Keratinocyte (primary cell): ENCODE measurements at regions not wholly inside any gene's neighbourhood (a gene's known extent, or its start where the extent isn't known, plus 50 kb on each side); places are given as distances from the start of the nearest gene placed in this dataset.

Experiments
- DNase-seq: peaks from one replicate; pipeline ENCODE4 v3.0.0-alpha.2; 2011; ENCODE audit warnings: low read depth, missing footprints, low spot score
- FAIRE-seq: peaks from 2 replicates; lab custom pipeline; 2011; peaks lifted over from hg19 to GRCh38; lab: Jason Lieb, UNC
- H2AFZ ChIP-seq: 2 replicates; pipeline ENCODE4 v1.6.0; 2012; ENCODE audit warnings: low read length, control low read depth, inconsistent platforms; ENCODE audit not compliant: control insufficient read depth
- H3K27ac ChIP-seq: 2 replicates; pipeline ENCODE4 v1.5.1; 2011; ENCODE audit warnings: low read length; ENCODE audit not compliant: control insufficient read depth, insufficient read depth
- H3K27me3 ChIP-seq: 3 replicates; pipeline ENCODE4 v1.6.0; 2011; ENCODE audit warnings: low read length; ENCODE audit not compliant: control insufficient read depth, insufficient read depth; ENCODE audit errors: extremely low read depth
- H3K36me3 ChIP-seq, 2 experiments: 2 replicates in 1 of 2; 3 replicates in 1 of 2; pipeline ENCODE4 v1.5.1; 2011; ENCODE audit warnings: low read length in 2 of 2, mild to moderate bottlenecking in 1 of 2; ENCODE audit not compliant: control insufficient read depth in 2 of 2, insufficient read depth in 2 of 2; ENCODE audit errors: extremely low read depth in 1 of 2
- H3K4me1 ChIP-seq: 3 replicates; pipeline ENCODE4 v1.5.1; 2011; ENCODE audit warnings: low read length; ENCODE audit not compliant: control insufficient read depth, insufficient read depth; ENCODE audit errors: extremely low read depth
- H3K4me2 ChIP-seq: 3 replicates; pipeline ENCODE4 v1.6.0; 2011; ENCODE audit warnings: low read depth, low read length; ENCODE audit not compliant: control insufficient read depth, insufficient read depth; ENCODE audit errors: extremely low read depth
- H3K4me3 ChIP-seq, 3 experiments: fragments of 200-600 bp in 1 of 3; sonication (generic) in 1 of 3; 2 replicates in 2 of 3; 3 replicates in 1 of 3; pipeline ENCODE4 v1.5.1; 2011 to 2016; ENCODE audit warnings: low read length in 3 of 3, mild to moderate bottlenecking in 3 of 3, control low read depth in 2 of 3, inconsistent platforms in 1 of 3, low read depth in 1 of 3, mixed read lengths in 1 of 3, mixed run types in 1 of 3, moderate library complexity in 1 of 3; ENCODE audit not compliant: control insufficient read depth in 2 of 3, insufficient read depth in 2 of 3; ENCODE audit errors: extremely low read depth in 1 of 3
- H3K79me2 ChIP-seq: 2 replicates; pipeline ENCODE4 v1.6.0; 2012; ENCODE audit warnings: low read length; ENCODE audit not compliant: control insufficient read depth, insufficient read depth
- H3K9ac ChIP-seq: 3 replicates; pipeline ENCODE4 v1.6.0; 2011; ENCODE audit warnings: low read length; ENCODE audit not compliant: control insufficient read depth, insufficient read depth; ENCODE audit errors: extremely low read depth
- H3K9me1 ChIP-seq: 3 replicates; pipeline ENCODE4 v1.6.0; 2011; ENCODE audit warnings: low read length; ENCODE audit not compliant: control insufficient read depth, insufficient read depth; ENCODE audit errors: extremely low read depth
- H3K9me3 ChIP-seq: 2 replicates; pipeline ENCODE4 v1.5.1; 2012; ENCODE audit warnings: low read depth, low read length; ENCODE audit not compliant: control insufficient read depth
- H4K20me1 ChIP-seq: 3 replicates; pipeline ENCODE4 v1.6.0; 2011; ENCODE audit warnings: low read length; ENCODE audit not compliant: control insufficient read depth, insufficient read depth; ENCODE audit errors: extremely low read depth
- CTCF ChIP-seq, 3 experiments: IDR thresholded peaks in 1 of 3; conservative IDR thresholded peaks in 1 of 3; optimal IDR thresholded peaks in 1 of 3; 2 replicates in 2 of 3; 3 replicates in 1 of 3; pipeline versions ENCODE3 to v1.5.1; 2011; ENCODE audit warnings: low read length in 3 of 3, mild to moderate bottlenecking in 3 of 3, moderate library complexity in 2 of 3, control low read depth in 1 of 3, inconsistent platforms in 1 of 3; ENCODE audit not compliant: insufficient read depth in 2 of 3; ENCODE audit errors: extremely low read depth in 1 of 3
- EZH2 ChIP-seq: IDR thresholded peaks from one replicate; pipeline ENCODE4 v1.6.1; 2012; ENCODE audit warnings: inconsistent platforms, mild to moderate bottlenecking, low read length, moderate library complexity
- dilution Hi-C: fragments of 300-500 bp; cut with MboI; formaldehyde crosslinking; loops from one replicate; pipeline ENCODE4 v1.7.0; 2020; ENCODE audit warnings: low sequenced_read_pairs; ENCODE audit not compliant: extremely low pct_ligation_motif_present

- dilution Hi-C loops = no loop called here
- H3K79me2 ChIP-seq = no peaks in the 10 kb centered on the region
- DNase-seq (no peak), FAIRE-seq (no peak)
- TF ChIP-seq CTCF (optimal IDR thresholded peaks at IDR 0.05 in 1 of 3, IDR thresholded peaks at IDR 0.05 in 1 of 3, conservative IDR thresholded peaks at IDR 0.05 in 1 of 3; ENCODE audit: extremely low read depth in 1 of 3, insufficient read depth in 2 of 3, low read length in 3 of 3) (no peak), EZH2 (no peak)
- no peaks in the 10 kb centered on the region for H3K9me1 ChIP-seq
- H3K27me3 ChIP-seq = no peaks in the 10 kb centered on the region
- no peaks in the 10 kb centered on the region for H4K20me1 ChIP-seq
- H3K27ac ChIP-seq = no peak overlapping the region
- no peaks in the 10 kb centered on the region for H3K4me1 ChIP-seq
- no peak overlapping the region for H3K4me2 ChIP-seq
- no peak overlapping the region for H2AFZ ChIP-seq
- no peaks in the 10 kb centered on the region for H3K9me3 ChIP-seq
- no peak overlapping the region for H3K4me3 ChIP-seq
- no peak overlapping the region for H3K9ac ChIP-seq
- no peaks in the 10 kb centered on the region for H3K36me3 ChIP-seq
Measured at GRCh38 chr2:41942278-41942677, 105.5 kb upstream of the PKDCC start.

GRCh38 chr2:41943159-41943558 is 104.7 kb upstream of the PKDCC start:
- dilution Hi-C loops = no loop called here
- no peak overlapping the region for H3K9ac ChIP-seq
- H3K27ac ChIP-seq = no peak overlapping the region
- TF ChIP-seq CTCF (optimal IDR thresholded peaks at IDR 0.05 in 1 of 3, IDR thresholded peaks at IDR 0.05 in 1 of 3, conservative IDR thresholded peaks at IDR 0.05 in 1 of 3; ENCODE audit: extremely low read depth in 1 of 3, insufficient read depth in 2 of 3, low read length in 3 of 3) = no peak
- no peak for TF ChIP-seq EZH2
- no peaks in the 10 kb centered on the region for H3K36me3 ChIP-seq
- no peak for FAIRE-seq
- no peak for DNase-seq
- H3K9me3 ChIP-seq = no peaks in the 10 kb centered on the region
- no peaks in the 10 kb centered on the region for H3K79me2 ChIP-seq
- no peaks in the 10 kb centered on the region for H3K27me3 ChIP-seq
- no peak overlapping the region for H3K4me3 ChIP-seq
- no peak overlapping the region for H3K4me2 ChIP-seq
- no peaks in the 10 kb centered on the region for H3K9me1 ChIP-seq
- H4K20me1 ChIP-seq = no peaks in the 10 kb centered on the region
- H2AFZ ChIP-seq = no peak overlapping the region
- H3K4me1 ChIP-seq = no peaks in the 10 kb centered on the region
